HCT116 (cell line): ENCODE measurements at regions not wholly inside any gene's neighbourhood (a gene's known extent, or its start where the extent isn't known, plus 50 kb on each side); places are given as distances from the start of the nearest gene placed in this dataset.

Experiments used
- CTCF ChIP-seq, 3 experiments: fragments of 200-600 bp in 1 of 3; sonication (generic) in 1 of 3; IDR thresholded peaks in 2 of 3; conservative IDR thresholded peaks in 1 of 3; 2 replicates each; pipeline ENCODE4 v1.5.1; 2012 to 2017; ENCODE audit warnings: low read depth in 2 of 3, low read length in 2 of 3, antibody characterized with exemption in 1 of 3, borderline replicate concordance in 1 of 3, control low read depth in 1 of 3, mild to moderate bottlenecking in 1 of 3, mixed read lengths in 1 of 3, mixed run types in 1 of 3, moderate library complexity in 1 of 3; ENCODE audit not compliant: insufficient read depth in 1 of 3
- POLR2AphosphoS5 ChIP-seq: IDR thresholded peaks from 2 replicates; pipeline ENCODE4 v1.6.1; 2011; ENCODE audit warnings: mild to moderate bottlenecking, low read depth, low read length, moderate library complexity

- TF ChIP-seq POLR2AphosphoS5 (no peak), CTCF (IDR thresholded peaks at IDR 0.05 in 2 of 3, conservative IDR thresholded peaks at IDR 0.05 in 1 of 3; ENCODE audit: borderline replicate concordance in 1 of 3, insufficient read depth in 1 of 3, low read depth in 2 of 3, low read length in 2 of 3) (no peak)
Measured at GRCh38 chr1:199310708-199311107, 671.9 kb downstream of the PTPRC start.
